ENCODE measurements at regions not wholly inside any gene's neighbourhood (a gene's known extent, or its start where the extent isn't known, plus 50 kb on each side); places are given as distances from the start of the nearest gene placed in this dataset.
A peak's percentile ranks its signal among the peaks of the same experiment; 100 is the strongest.
"Not testable (repeated sequence)": the region's sequence is repeated elsewhere in the genome, so short reads cannot be mapped to it uniquely, and the experiment has no call there.

- no peak for DNase-seq
These were observed 265.3 kb upstream of the SMIM30 start for GRCh38 chr7:113383638-113384037.

GRCh38 chr7:113379746-113380145 lies 261.4 kb upstream of the SMIM30 start:
- no peak for DNase-seq

- peak; percentile 32 for DNase-seq
These were observed 256.6 kb upstream of the SMIM30 start for GRCh38 chr7:113374955-113375354.

GRCh38 chr7:113373863-113374262 lies 255.5 kb upstream of the SMIM30 start:
- DNase-seq: peak; percentile 35

- DNase-seq: peak; percentile 10
These were observed 253.2 kb upstream of the SMIM30 start for GRCh38 chr7:113371416-113372043.

GRCh38 chr7:113370910-113371309 lies 252.6 kb upstream of the SMIM30 start:
- peak; percentile 3 for DNase-seq

GRCh38 chr7:113368256-113368655 lies 249.9 kb upstream of the SMIM30 start:
- no peak for DNase-seq

- peak; percentile 8 for DNase-seq
These were observed 248.8 kb upstream of the SMIM30 start for GRCh38 chr7:113367041-113367586.

GRCh38 chr7:113366122-113366521 lies 247.8 kb upstream of the SMIM30 start:
- no peak for DNase-seq

- no peak for DNase-seq
These were observed 231.0 kb upstream of the SMIM30 start for GRCh38 chr7:113349339-113349738.

GRCh38 chr7:113339661-113340060 lies 221.3 kb upstream of the SMIM30 start:
- no peak for DNase-seq

- no peak for DNase-seq
These were observed 219.8 kb upstream of the SMIM30 start for GRCh38 chr7:113338071-113338696.

- not testable (repeated sequence) for DNase-seq
These were observed 218.5 kb upstream of the SMIM30 start for GRCh38 chr7:113336838-113337237.

- DNase-seq: no peak
These were observed 213.0 kb upstream of the SMIM30 start for GRCh38 chr7:113331155-113331898.

GRCh38 chr7:113321201-113321600 lies 202.8 kb upstream of the SMIM30 start:
- DNase-seq: peak; percentile 22

- DNase-seq: no peak
These were observed 202.1 kb upstream of the SMIM30 start for GRCh38 chr7:113320419-113320818.

- DNase-seq: no peak
These were observed 196.2 kb upstream of the SMIM30 start for GRCh38 chr7:113314594-113314993.

GRCh38 chr7:113308399-113308798 lies 190.0 kb upstream of the SMIM30 start:
- no peak for DNase-seq

- no peak for DNase-seq
These were observed 188.8 kb upstream of the SMIM30 start for GRCh38 chr7:113307147-113307546.

- DNase-seq: no peak
These were observed 187.9 kb upstream of the SMIM30 start for GRCh38 chr7:113306302-113306701.

- DNase-seq: no peak
These were observed 185.8 kb upstream of the SMIM30 start for GRCh38 chr7:113304104-113304503.

- not testable (repeated sequence) for DNase-seq
These were observed 185.0 kb upstream of the SMIM30 start for GRCh38 chr7:113303388-113303787.

- DNase-seq: no peak
These were observed 183.6 kb upstream of the SMIM30 start for GRCh38 chr7:113301983-113302382.

- no peak for DNase-seq
These were observed 182.8 kb upstream of the SMIM30 start for GRCh38 chr7:113301141-113301540.

All from fibroblast of skin of abdomen (primary cell).